ENCODE measurements at regions not wholly inside any gene's neighbourhood (a gene's known extent, or its start where the extent isn't known, plus 50 kb on each side); places are given as distances from the start of the nearest gene placed in this dataset.

DNA sequence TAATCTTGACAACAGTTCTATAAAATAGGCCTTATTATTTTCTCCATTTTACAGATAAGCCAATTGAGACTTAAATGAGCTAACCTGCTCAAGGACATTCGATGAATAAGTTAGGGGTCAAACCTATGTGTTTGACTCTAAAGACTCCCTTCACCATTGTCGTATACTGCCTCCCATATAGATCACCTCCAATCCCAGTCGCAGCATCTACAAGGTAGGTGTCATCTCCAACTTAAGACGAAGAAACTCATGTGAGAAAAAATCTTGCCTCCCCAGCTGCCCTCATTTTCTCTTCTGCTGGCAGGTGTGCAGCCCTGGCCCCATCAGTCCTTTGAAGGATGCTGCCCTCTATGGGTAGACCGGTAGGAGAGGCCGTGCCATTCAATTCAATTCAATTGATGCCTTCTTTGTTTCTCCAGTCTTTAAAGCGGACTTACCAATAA is 75.2 kb upstream of the SMARCA2 start:
- peak; percentile 36 for DNase-seq

DNA sequence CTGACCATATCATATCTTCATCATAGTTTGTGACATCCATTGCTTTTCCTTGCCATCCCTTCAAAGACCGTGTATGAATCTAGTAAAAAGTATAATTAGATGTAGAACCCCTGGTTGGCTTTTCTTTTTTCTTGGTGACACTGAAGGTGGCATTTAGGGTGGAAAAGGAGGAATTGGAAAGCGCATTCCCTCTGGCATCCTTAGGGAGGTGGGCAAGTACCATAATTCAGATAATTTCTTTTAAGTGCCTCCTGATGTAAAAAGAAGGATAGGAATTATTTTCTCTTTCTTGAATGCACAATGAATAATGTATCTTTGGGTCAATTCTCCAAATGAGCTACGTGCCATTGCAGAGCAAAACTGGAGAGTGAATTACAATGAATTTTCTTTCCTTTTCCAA is 73.2 kb upstream of the SMARCA2 start:
- DNase-seq, result no peak

DNA sequence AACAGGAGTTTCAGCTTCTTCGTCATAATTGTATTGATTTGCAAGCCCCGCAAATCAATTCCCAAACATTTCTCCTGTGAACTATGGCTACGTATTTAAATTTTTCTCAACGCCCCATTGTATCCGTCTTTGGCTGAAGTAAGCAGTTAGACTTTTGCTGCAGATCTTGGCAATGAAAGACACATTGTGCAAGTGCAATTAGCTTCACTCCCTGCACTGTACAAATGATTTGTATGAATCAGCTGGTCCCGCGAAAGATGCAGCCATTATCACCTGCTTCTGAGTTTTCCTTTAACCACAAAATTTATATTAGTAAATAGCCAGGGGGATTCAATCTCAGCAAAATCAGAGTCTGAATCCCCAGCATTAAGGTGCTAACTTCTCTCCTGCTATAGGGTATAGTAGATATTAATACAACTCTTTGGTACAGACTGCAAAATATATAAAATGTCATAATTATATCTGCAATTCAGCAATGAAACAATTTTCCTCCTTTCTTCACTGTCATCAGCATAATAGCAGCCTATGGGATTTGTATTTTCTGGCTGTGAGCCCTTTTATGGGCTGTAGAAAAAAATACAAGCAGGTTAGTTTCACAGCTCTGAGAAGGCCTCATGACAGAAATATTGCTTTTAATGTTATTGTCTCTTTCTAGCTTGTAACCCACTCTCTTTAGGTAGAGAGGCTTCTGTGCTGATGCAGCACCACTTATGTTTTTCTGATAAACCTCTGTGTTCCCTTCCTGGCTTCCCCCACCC is 68.4 kb upstream of the SMARCA2 start:
- DNase-seq, result no peak

DNA sequence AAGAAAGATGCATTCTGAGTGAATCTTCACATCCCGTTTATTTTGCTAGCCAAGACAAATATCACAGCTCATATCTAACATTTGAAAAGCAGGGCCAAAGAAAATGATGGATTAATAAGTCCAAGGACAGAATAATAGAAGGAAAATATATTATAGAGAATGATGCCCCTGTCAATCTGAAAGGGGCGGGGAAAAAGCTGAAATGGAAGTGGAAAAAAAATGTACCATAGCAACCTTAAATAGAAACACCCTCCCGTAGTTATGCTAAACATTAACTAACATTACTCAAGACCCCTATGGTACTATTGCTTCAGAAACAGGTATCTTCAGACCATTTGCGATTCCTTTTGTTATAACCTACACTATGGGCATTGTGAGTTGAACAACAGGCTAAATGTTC is 67.7 kb upstream of the SMARCA2 start:
- DNase-seq, result no peak

DNA sequence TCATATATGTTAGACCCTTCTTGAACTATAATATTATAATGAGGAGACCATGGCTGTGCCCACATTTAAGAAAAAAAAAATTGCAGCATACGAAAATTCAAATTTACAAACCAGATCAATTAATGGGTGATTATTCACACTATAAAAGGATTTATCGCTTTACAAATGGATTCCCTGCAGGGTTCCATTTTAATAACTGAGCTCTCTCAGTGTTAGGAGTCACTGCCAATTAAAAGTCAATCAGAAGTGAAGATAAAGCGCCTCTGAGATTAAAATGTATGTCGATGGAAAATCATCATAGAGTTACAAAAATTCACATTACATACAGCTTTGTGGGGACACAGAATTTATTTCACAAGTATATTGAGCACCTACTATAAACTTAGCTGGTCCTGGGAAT is 66.6 kb upstream of the SMARCA2 start:
- no peak for DNase-seq

DNA sequence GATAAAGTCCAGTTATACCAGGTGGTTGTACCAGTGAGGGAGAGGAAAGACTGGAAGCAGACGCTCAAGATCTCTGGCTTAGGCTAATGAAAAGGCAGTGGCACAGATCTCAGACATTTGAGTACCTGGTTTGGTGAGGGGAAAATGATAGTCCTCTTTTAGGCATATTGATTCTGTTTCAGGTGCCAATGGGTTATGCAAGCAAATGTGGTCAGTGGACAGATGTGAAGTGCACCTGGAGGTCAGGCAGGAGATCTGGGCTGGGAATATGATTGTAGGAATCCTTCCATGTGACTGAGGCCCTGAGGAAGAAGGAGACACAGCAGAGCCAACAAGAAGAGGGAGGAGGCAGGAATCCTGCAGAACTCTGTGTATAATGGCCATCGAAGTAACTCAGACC is 63.7 kb upstream of the SMARCA2 start:
- DNase-seq, result no peak

DNA sequence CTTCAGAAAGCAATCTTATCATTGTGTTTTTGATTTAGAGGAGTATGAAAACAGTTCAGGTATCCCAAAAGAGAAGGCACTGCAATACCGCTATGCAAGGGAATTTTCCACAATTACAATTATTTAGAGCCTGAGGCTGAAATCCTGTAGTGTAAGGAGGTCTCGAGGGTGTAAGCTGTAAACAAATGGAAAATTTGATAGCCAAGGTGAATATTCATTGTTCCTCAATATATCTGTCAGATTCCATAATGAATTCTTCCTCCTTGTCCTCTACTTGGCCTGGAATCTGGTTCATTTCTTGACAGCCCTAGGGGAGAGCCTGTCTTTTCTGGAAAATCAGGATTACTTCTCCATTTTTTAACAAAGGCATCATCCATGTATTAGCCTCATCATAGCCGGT is 63.1 kb upstream of the SMARCA2 start:
- DNase-seq, result no peak

DNA sequence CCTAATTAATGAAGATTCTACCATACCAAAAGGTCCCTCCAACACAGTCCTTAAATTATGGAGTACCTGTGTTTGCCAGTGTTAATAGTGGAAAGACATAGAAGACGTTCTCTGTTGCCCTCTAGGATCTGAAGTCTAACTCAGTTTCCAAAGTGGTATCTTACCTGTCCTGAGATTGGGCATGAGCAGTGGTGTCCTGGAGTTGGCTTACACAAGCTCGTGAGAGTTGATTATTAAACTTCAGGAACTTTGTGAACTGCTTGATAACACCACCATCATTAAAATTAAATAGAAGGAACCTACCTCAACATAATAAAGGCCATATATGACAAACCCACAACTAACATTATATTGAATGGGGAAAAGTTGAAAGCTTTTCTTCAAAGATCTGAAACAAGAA is 60.9 kb upstream of the SMARCA2 start:
- DNase-seq, result no peak

DNA sequence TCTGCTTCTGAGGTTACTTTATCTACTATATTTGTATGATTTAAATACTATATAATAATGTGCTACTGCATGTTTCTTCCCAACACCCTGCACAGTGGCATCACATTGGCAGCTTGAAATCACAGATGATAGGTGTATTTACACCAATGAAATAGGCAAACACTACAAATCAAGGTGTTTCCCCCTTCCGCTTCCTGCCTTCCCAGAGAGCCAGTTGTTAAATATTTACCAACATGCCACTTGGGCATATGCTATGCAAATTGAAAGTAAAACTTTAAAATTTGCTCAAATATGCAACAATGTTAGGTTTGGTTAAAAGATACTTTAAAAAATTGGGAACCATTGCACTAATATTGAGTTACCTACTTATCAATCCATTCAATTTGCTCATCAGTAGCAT is 58.2 kb upstream of the SMARCA2 start:
- DNase-seq, result no peak

DNA sequence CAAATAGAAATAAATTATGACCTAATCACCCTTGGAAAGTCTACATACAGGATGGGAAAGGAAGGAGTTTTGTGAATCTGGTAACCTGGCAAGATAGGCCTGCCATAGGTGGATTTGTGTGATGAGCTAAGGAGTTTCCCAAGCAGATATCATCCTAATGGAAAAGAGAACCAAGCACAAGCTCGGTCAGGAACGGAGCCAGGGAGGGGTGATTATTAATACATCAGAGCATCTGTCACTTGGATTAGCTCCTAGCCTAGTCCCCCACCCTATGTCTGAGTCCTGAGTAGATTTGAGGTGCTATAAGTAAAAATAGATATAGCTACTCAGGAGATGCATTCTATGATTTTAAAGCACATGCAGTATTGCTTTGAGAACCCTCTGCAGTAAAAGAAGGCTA is 57.3 kb upstream of the SMARCA2 start:
- no peak for DNase-seq

DNA sequence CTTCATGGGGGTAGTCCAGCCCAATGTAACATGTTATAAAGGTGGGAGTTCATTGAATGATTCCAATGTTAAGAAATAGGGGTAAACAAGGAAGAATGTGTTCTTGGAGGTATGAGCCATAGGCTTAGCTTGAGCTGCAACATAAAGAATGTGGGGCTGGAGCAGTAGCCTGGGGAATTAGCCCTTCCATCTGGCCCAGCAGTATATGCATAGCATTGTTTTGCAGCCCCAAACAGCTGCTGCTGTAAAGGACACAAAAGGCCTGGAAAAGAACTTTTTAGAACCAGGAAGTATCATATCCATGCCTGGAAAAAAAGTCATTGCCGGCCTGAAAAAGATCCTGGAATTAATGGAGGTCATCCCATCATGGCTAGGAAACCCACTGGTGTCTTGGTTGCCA is 55.8 kb upstream of the SMARCA2 start:
- no peak for DNase-seq

DNA sequence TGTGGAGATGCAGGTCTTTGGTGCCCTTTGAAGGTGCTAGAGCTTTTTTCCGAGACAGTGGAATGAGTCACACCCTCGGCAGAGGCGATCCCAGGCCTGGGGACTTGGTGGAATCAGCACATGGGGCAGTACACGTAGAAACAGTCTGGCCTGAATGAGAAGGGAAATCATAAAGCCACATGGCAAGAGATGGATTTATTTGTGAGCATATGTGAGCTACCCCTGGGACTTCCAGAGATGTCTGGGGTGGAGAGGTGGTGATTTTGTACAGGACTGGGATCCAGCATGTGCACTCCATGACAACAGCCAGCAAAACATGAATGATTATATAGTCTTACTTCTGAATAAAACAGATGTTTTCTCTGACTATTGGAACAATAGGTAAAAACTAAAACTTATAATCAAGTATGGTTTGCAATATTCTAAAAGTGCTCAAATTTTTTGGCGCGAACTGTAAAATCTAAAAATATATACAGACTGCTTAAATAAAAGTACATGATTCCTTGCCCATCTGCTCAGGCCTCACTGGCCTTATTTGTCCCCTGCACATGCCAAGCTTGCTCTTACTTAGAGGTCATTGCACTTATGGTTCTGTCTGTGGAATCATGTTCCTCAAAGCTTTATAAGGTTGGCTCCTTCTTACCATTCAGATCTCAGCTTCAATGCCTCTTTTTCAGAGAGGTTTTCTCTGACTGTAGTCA is 54.7 kb upstream of the SMARCA2 start:
- DNase-seq, result no peak

DNA sequence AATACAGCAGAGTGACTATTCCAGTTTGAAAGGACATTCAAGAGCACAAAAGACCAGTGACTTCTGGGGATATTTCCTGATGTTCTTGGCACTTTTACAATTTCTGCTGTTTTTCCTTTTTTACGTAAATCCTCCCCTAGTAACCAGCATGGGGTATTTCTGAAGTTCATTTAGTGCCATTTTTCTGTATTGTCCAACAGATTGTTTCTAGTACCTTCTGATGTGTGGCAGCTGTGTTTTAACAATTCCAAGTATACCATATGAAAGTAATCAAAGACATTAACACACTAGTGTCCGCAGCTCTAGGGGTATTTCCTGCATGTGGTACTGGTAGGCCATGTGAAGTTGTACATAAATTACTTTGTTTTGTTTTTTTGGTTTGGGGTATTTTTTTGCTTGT is 53.0 kb upstream of the SMARCA2 start:
- DNase-seq, result no peak

DNA sequence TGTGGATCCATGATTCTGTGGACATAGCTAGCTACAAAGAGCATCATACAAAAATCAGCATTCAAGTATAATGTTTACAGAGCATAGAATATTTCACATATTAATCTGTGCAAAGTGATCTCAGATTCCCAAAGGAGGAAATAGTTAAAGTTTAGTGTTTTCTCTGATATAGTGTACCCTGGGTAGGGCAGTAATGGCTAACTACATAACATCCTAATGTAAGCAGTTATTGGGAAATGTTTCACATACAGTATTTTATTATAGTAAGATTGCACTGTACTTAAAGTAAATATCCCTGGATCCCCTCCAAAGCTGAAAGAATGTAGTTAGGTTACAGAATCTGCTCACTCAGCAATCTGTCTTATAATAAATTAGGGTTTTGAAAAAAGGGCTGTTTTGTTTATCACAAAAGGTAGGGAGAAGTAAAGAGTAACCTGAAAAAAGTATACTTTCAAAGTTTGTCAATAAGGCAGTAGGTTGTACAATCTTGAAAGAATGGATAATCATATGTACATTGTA is 52.5 kb upstream of the SMARCA2 start:
- DNase-seq, result no peak

DNA sequence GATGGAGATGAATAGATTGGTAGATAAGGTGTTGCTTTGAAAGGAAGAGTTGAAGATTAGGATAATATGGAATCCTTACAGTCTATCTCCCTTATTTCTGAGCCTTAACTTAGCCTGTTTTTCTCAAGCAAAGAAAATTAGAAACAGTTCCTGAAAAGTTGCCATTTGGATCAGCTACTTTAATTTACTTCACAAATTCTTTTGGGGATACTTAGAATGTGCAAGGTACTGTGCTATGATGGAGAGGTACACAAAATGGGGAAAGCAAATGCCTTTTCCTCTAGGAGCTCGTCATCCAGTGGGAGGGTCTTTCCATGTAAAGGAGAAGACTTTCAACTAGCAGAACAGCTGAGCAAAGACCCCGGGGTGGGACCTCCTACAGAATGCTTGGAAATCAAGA is 51.1 kb upstream of the SMARCA2 start:
- DNase-seq, result no peak

All from DMS153 (cell line).